NCI-H2227 treated with DMSO at 0.1 percent for 48 hours (cell line): ENCODE measurements at regions not wholly inside any gene's neighbourhood (a gene's known extent, or its start where the extent isn't known, plus 50 kb on each side); places are given as distances from the start of the nearest gene placed in this dataset.
"Not testable (repeated sequence)": the region's sequence is repeated elsewhere in the genome, so short reads cannot be mapped to it uniquely, and the experiment has no call there.

Experiments used
- DNase-seq: peaks from one replicate; lab custom pipeline; 2025; lab: John Stamatoyannopoulos, UW

- no peak for DNase-seq
Measured at GRCh38 chr14:48714366-48714765, 871.8 kb downstream of the RPS29 start.

GRCh38 chr14:48710133-48710532, 876.0 kb downstream of the RPS29 start:
- DNase-seq = no peak

DNA sequence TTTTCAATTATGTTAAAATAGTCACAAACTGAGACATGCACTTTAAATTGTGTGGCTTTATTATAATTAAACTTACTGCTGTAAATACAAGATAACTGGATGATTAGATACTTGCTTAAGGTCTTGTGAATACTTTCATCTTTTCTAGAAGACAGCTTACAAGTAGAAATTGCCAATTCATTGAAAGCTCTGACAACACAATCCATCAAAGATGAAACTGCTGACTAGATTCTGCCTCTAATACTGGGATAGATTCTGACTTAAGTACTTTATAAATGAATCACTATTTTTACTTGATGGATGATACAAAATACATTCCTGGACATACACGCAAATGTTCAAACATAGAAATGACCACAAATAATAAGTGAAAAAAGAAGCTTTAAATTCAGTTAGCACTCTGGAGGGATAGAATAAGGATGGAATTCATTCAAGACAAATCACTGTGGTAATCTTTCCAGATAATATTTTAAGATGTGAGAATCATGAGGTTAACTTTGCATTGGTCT, 876.8 kb downstream of the RPS29 start:
- DNase-seq = no peak

GRCh38 chr14:48704639-48705038, 881.5 kb downstream of the RPS29 start:
- no peak for DNase-seq

DNA sequence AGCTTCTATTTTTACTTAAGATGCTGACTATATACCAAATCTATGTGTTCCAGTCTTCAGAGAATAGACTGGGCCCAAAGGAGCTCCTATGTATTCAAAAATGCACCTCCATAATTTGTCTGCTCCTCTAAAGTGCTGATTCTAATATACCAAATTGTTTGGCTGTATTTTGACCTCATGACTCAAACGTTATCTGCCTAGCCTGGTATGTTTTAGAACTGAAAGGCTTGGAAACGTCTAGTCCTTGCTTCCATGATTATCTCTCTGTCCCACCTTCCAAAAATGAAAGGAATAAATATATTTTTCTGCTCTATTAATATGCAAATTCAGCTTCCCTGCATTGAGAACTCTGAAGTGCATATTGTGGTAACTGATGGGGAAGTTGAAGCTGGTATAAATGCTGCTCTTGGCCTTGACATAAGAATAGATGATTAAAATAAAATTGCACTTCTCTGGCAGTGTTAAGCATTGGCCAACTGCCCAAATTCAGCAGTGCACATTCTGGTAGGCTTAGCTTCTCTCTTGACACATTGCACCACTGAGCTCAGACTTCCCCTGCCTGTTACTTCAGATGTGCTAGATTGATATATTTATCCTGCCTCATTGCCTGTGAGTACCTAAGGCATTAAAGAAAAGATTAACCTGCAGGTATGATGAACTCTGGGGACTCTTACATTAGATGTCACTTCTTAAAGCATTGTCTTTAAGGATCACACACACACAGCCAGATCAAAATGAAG, 882.3 kb downstream of the RPS29 start:
- no peak for DNase-seq

GRCh38 chr14:48697362-48697761, 888.8 kb downstream of the RPS29 start:
- not testable (repeated sequence) for DNase-seq

DNA sequence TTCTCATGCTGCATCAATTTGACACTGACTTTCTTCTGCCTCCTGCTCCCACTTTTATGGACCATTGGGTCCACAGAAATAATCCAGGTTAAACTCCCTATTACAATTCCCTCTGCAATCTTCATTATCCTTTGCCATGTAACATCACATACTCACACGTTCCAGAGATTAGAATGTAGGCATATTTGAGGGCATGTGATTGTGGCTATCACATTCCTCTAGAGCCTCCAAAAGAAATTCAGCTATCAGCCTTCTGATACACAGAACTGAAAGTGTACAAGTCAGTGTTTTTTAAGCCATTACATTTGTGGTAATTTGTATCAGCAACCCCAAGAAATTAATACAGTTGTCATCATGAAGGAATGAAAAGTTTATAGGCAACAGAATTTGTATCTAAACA, 892.4 kb downstream of the RPS29 start:
- no peak for DNase-seq

DNA sequence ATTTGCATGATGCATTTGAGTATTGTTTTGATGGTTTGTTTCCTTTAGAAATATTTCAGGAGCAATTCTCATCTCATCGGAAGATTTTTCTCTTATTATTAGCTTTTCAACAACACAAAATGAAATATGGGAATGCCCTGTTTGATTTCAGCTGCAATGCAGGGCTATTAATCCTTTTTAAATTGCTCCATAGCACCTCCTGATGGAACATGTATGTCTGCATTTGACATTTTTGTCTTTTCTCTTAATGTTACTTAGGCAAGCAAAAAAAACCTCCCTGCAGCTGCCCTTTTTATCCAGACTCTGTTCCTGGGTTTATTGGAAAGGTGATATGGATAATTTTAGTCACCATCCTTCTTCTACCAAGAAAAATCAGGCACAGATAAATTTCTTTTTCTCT, 895.8 kb downstream of the RPS29 start:
- no peak for DNase-seq

GRCh38 chr14:48686650-48687049, 899.5 kb downstream of the RPS29 start:
- no peak for DNase-seq

DNA sequence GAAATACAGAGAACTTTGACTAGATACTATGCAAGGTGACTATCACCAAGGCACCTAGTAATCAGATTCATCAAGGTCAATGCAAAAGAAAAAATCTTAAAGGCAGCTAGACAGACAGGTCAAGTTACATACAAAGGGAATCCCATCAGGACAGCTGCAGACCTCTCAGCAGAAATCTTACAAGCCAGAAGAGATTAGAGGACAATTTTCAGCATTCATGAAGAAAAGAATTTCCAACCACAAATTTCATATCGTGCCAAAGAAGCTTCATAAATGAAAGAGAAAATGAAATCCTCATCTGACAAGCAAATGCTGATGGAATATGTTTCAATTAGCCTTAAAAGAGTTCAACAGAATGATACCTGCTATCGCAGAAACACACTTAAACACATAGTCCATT, 913.7 kb downstream of the RPS29 start:
- DNase-seq = no peak

- DNase-seq = no peak
Measured at GRCh38 chr14:48670939-48671338, 915.2 kb downstream of the RPS29 start.

DNA sequence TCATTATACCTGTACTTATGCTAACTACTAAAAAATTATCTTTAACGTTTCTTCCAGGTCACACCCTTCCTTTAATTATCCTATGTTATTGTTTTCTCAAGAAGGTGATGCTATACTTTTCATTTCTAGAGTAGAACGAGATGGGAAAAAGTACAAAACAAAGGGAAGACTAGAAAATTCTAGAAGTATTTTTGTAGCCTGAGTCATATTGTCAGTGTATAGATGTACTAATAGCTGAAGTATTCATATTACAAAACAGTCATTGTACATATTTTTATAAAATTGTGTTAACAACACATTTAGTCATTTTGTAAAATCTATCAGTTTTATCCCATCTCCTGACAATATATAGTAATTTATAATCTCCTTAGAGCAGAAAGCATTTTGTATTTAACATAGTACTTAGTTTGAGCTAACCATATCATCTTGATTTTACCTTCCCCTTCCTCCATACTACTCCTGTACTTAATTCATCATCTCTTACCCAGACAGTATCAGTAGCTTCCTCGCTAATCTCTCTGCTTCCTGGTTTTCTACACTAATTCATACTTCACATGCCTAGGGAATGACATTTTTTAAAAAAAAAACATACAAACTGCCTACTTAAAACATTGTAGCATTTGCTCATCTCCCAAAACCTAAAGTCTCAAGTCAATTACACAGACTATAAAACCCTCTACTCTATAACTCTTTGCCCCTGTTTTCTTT, 920.9 kb downstream of the RPS29 start:
- DNase-seq = no peak

DNA sequence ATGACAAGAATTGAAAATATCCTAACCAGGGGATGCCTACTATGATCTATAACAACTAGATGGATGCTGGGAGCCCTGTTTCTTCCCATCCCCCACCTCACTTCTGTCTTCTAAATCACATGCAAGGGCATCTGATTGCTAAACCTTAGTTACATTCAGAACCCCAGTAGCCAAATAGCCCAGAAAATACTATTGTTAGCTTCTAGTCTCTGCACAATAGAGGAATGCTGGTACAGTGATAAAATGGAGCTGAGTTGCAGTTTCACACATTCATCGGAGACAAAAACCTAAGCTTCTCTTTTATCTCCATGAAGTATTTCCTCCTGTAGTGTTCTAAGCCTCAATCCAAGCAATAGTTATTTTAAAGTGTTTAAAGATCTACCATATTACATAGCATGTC, 942.9 kb downstream of the RPS29 start:
- no peak for DNase-seq

DNA sequence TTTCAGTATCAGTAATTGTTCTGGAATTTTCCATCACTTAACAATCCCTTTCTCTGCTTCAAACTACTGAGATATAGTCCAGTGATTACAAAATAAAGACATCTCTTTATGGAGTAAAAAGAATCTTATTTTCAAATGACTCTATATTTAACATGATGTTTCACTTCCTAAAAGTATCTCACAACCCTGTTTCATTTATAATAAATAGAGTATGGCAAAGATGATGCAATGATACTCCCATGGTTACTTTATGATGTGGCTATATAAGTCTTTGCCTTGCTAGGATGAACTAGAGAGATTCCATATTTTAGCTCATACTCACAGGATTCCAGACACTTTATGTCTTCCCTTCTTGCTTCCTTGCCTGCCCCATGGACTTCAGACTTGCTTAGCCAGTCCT, 953.5 kb upstream of the MDGA2 start:
- DNase-seq = no peak

DNA sequence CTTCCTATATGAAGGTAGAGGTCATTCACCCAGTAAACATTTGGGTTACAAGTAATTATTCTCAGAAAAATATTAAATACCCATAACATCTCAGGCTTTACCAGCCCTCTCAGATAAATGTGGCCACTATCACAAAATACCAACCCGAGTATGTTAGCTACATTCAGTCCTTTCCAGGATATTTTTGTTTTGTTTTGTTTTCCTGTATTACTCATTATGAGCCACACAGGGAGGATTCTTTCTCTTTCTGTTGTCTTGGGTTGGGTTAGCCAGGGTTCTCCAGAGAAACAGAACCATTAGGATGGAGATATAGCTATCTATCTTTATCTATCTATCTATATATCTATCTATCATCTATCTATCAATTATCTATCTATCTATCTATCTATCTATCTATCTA, 947.6 kb upstream of the MDGA2 start:
- no peak for DNase-seq

DNA sequence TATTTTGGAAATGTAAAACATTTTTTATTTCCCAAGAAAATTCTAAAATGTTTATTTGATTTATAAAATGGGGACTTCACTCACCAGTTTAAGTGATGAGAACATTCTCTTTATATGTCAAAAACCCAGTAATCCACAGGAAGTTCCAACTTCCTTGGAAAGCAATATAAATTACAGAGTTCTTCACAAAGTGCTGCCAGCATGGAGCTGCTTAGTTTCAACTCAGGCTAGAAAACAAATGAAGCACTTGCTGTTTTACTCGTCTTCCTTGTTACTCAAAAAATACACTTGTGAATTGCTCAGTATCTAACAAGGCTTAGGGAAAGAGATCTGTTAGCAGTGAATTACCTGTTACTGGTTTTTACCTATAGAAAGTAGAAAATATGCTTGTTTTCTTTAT, 942.7 kb upstream of the MDGA2 start:
- no peak for DNase-seq

DNA sequence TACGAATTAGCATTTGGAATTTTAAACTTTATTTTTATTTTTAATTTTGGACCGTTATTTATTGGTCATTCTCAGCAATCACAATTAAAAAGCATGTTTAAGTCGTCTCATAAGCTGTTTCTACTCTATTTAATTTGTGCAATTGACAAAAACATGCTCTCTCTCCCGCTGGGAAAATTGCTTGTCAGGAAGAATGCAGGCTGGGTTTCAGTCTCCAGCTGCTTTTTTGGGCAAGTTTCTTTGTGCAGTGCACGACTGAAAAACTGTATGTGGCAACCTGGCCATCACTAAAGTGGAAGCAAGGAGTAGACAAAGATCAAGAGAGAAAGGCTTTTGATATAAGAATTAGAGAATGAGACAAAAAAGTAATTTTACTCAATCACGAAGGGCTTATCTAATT, 941.5 kb upstream of the MDGA2 start:
- DNase-seq = no peak

- DNase-seq = no peak
Measured at GRCh38 chr14:48615618-48616017, 940.2 kb upstream of the MDGA2 start.

- DNase-seq = no peak
Measured at GRCh38 chr14:48614003-48614402, 938.6 kb upstream of the MDGA2 start.

DNA sequence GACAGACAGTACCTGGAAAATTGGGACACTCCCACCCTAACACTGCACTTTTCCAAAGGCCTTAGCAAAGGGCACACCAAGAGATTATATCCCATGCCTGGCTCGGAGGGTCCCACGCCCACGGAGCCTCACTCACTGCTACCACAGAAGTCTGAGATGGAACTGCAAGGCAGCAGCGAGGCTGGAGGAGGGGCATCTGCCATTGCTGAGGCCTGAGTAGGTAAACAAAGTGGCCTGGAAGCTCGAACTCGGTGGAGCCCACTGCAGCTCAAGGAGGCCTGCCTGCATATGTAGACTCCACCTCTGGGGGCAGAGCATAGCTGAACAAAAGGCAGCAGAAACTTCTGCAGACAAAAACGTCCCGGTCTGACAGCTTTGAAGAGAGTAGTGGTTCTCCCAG, 931.6 kb upstream of the MDGA2 start:
- not testable (repeated sequence) for DNase-seq

DNA sequence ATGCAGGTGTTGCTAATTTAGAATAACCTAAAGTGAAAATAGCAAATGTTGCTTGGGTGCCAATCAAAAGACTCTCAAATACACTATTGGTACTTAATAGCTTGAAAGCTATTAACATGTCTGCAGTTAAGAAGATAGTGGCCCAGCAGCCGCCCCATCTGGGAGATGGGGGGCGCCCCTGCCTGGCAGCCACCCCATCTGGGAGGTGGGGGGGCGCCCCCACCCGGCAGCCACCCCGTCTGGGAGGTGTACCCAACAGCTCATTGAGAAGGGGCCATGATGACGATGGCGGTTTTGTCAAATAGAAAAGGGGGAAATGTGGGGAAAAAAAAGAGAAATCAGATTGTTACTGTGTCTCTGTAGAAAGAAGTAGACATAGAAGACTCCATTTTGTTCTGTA, 923.1 kb upstream of the MDGA2 start:
- no peak for DNase-seq

DNA sequence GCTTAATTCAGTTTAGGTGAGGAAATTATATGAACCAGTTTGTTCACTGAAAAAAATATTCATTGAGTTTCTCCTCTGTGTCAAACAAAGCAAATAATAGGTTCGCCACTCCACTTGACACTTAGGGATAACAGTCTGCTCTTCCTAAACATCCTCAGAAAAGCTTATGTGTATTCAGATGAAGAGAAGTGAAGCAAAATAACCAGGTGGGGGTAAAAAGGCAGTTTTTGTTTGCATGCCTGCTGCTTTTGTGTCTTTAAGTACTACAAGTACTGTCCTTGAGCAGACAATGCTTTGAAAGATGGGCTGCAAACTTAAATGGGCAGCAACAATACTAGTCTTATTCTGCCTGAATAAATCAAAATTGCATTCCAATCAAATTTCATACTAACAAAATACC, 910.7 kb upstream of the MDGA2 start:
- no peak for DNase-seq

DNA sequence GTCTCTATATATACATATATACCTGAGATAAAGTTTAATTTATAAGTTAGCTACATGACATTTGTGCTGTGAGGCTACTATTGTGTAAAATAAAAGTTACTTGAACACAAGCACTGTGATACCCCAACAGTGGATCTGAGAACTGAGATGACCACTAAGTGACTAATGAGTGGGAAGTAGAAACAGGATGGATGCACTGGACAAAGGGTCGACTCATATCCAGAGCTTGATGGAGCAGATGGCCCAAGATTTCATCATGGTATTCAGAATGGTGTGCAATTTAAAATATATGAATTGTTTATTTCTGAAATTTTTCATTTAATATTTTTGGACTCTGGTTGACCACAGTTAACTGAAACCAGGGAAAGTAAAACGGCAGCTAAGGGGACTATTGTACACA, 908.6 kb upstream of the MDGA2 start:
- DNase-seq = no peak

- no peak for DNase-seq
Measured at GRCh38 chr14:48582938-48583337, 907.5 kb upstream of the MDGA2 start.
